Activated naive CD4-positive, alpha-beta T cell treated with anti-CD3 and anti-CD28 coated beads, Interleukin-2, amount 10 ng/mL, durations not matched to agents 7 days and 5 days (primary cell): ENCODE measurements at regions not wholly inside any gene's neighbourhood (a gene's known extent, or its start where the extent isn't known, plus 50 kb on each side); places are given as distances from the start of the nearest gene placed in this dataset.
"Not testable (repeated sequence)": the region's sequence is repeated elsewhere in the genome, so short reads cannot be mapped to it uniquely, and the experiment has no call there.

Source experiments
- CTCF ChIA-PET: fragments of 350-600 bp; sonication (Branson Sonifier 250); formaldehyde crosslinking; loops from one replicate; lab custom pipeline; 2021; ENCODE audit warnings: antibody characterized with exemption; lab: Charles Lee
- DNase-seq: peaks from one replicate; pipeline ENCODE4 v3.0.0-alpha.2; 2020
- H3K27ac Mint-ChIP-seq: one replicate; pipeline ENCODE4 v1.8.0; 2021; ENCODE audit warnings: mild to moderate bottlenecking, moderate library complexity, mixed read lengths
- H3K27me3 Mint-ChIP-seq: one replicate; pipeline ENCODE4 v1.8.0; 2021; ENCODE audit warnings: mild to moderate bottlenecking, mixed read lengths
- H3K36me3 Mint-ChIP-seq: one replicate; pipeline ENCODE4 v1.8.0; 2021; ENCODE audit warnings: mixed read lengths
- H3K4me1 Mint-ChIP-seq: one replicate; pipeline ENCODE4 v1.8.0; 2021; ENCODE audit warnings: mixed read lengths
- H3K4me3 Mint-ChIP-seq: one replicate; pipeline ENCODE4 v1.8.0; 2021; ENCODE audit warnings: mild to moderate bottlenecking, moderate library complexity, mixed read lengths
- H3K9me3 Mint-ChIP-seq: one replicate; pipeline ENCODE4 v1.8.0; 2021; ENCODE audit warnings: mixed read lengths

GRCh38 chr22:25281675-25282345 is 62.4 kb downstream of the CRYBB2 start:
- Mint-ChIP-seq H3K27me3 (peaks cover 60% of the 10 kb centered on the region), H3K4me1 (peaks cover 8% of the 10 kb centered on the region), H3K27ac (no peak overlapping the region), H3K9me3 (no peaks in the 10 kb centered on the region), H3K4me3 (no peak overlapping the region), H3K36me3 (no peaks in the 10 kb centered on the region)
- no peak for DNase-seq
- CTCF ChIA-PET = no interaction called here

- CTCF ChIA-PET = interaction anchor here (1.0 kb wide), 1 partner anchor 1048 kb away, joined by 4 read pairs; no protein-coding TSS in a partner anchor
- Mint-ChIP-seq H3K4me3 (no peak overlapping the region), H3K4me1 (peaks cover 8% of the 10 kb centered on the region), H3K27ac (no peak overlapping the region), H3K27me3 (peaks cover 60% of the 10 kb centered on the region), H3K9me3 (no peaks in the 10 kb centered on the region), H3K36me3 (no peaks in the 10 kb centered on the region)
- no peak for DNase-seq
Observed at GRCh38 chr22:25282346-25282670, 62.9 kb downstream of the CRYBB2 start.

- peaks cover 8% of the 10 kb centered on the region for H3K4me1 Mint-ChIP-seq
- H3K9me3 Mint-ChIP-seq = no peaks in the 10 kb centered on the region
- H3K4me3 Mint-ChIP-seq = no peak overlapping the region
- no peak overlapping the region for H3K27ac Mint-ChIP-seq
- no peaks in the 10 kb centered on the region for H3K36me3 Mint-ChIP-seq
- peaks cover 58% of the 10 kb centered on the region for H3K27me3 Mint-ChIP-seq
- no peak for DNase-seq
- CTCF ChIA-PET = interaction anchor here (1.0 kb wide), 1 partner anchor 1048 kb away, joined by 4 read pairs; no protein-coding TSS in a partner anchor
Observed at GRCh38 chr22:25282671-25283561, 63.5 kb downstream of the CRYBB2 start.

- H3K9me3 Mint-ChIP-seq, H3K4me1 Mint-ChIP-seq, DNase-seq, H3K27ac Mint-ChIP-seq, CTCF ChIA-PET, H3K4me3 Mint-ChIP-seq, H3K36me3 Mint-ChIP-seq: not testable (repeated sequence)
- peaks cover 19% of the 10 kb centered on the region for H3K27me3 Mint-ChIP-seq
Observed at GRCh38 chr22:25288481-25288880, 69.0 kb downstream of the CRYBB2 start.

GRCh38 chr22:25301912-25302311 is 82.5 kb downstream of the CRYBB2 start:
- H3K27ac Mint-ChIP-seq, H3K4me1 Mint-ChIP-seq, H3K4me3 Mint-ChIP-seq, DNase-seq, CTCF ChIA-PET, H3K9me3 Mint-ChIP-seq, H3K36me3 Mint-ChIP-seq: not testable (repeated sequence)
- peaks cover 34% of the 10 kb centered on the region for H3K27me3 Mint-ChIP-seq

GRCh38 chr22:25309586-25309985 is 90.1 kb downstream of the CRYBB2 start:
- H3K36me3 Mint-ChIP-seq, CTCF ChIA-PET, H3K4me1 Mint-ChIP-seq, H3K27ac Mint-ChIP-seq, DNase-seq, H3K9me3 Mint-ChIP-seq, H3K4me3 Mint-ChIP-seq: not testable (repeated sequence)
- peaks cover 15% of the 10 kb centered on the region for H3K27me3 Mint-ChIP-seq

GRCh38 chr22:25311924-25312323 is 92.5 kb downstream of the CRYBB2 start:
- H3K27ac Mint-ChIP-seq, DNase-seq, H3K4me1 Mint-ChIP-seq, H3K36me3 Mint-ChIP-seq, H3K9me3 Mint-ChIP-seq, H3K4me3 Mint-ChIP-seq, CTCF ChIA-PET: not testable (repeated sequence)
- H3K27me3 Mint-ChIP-seq = peaks cover 12% of the 10 kb centered on the region

- Mint-ChIP-seq H3K27ac (no peak overlapping the region), H3K4me3 (no peak overlapping the region), H3K36me3 (no peaks in the 10 kb centered on the region), H3K4me1 (no peaks in the 10 kb centered on the region), H3K9me3 (no peaks in the 10 kb centered on the region), H3K27me3 (peaks cover 14% of the 10 kb centered on the region)
- CTCF ChIA-PET = no interaction called here
- DNase-seq = no peak
Observed at GRCh38 chr22:25318081-25318823, 98.8 kb downstream of the CRYBB2 start.

GRCh38 chr22:25327018-25327755 is 107.7 kb downstream of the CRYBB2 start:
- Mint-ChIP-seq H3K9me3 (no peaks in the 10 kb centered on the region), H3K4me1 (no peaks in the 10 kb centered on the region), H3K36me3 (no peaks in the 10 kb centered on the region), H3K4me3 (no peak overlapping the region), H3K27me3 (peaks cover 7% of the 10 kb centered on the region), H3K27ac (no peak overlapping the region)
- CTCF ChIA-PET = interaction anchor here (0.6 kb wide), 1 partner anchor 22 kb away, joined by 3 read pairs; no protein-coding TSS in a partner anchor
- DNase-seq = no peak

- Mint-ChIP-seq H3K27me3 (peaks cover 8% of the 10 kb centered on the region), H3K4me1 (no peaks in the 10 kb centered on the region), H3K36me3 (no peaks in the 10 kb centered on the region), H3K9me3 (no peaks in the 10 kb centered on the region), H3K4me3 (no peak overlapping the region), H3K27ac (no peak overlapping the region)
- CTCF ChIA-PET = no interaction called here
- DNase-seq = no peak
Observed at GRCh38 chr22:25331050-25331449, 111.6 kb downstream of the CRYBB2 start.

GRCh38 chr22:25331911-25332310 is 112.5 kb downstream of the CRYBB2 start:
- H3K9me3 Mint-ChIP-seq, H3K27me3 Mint-ChIP-seq, DNase-seq, H3K4me1 Mint-ChIP-seq, H3K36me3 Mint-ChIP-seq, H3K27ac Mint-ChIP-seq, H3K4me3 Mint-ChIP-seq, CTCF ChIA-PET: not testable (repeated sequence)

GRCh38 chr22:25332386-25332785 is 112.9 kb downstream of the CRYBB2 start:
- Mint-ChIP-seq H3K27me3 (peaks cover 13% of the 10 kb centered on the region), H3K4me1 (no peaks in the 10 kb centered on the region), H3K36me3 (no peaks in the 10 kb centered on the region), H3K4me3 (no peak overlapping the region), H3K27ac (no peak overlapping the region), H3K9me3 (peaks cover 4% of the 10 kb centered on the region)
- no peak for DNase-seq
- CTCF ChIA-PET = no interaction called here

GRCh38 chr22:25334162-25334490 is 114.7 kb downstream of the CRYBB2 start:
- peak; percentile 80 for DNase-seq
- Mint-ChIP-seq H3K27ac (no peak overlapping the region), H3K27me3 (peaks cover 18% of the 10 kb centered on the region), H3K9me3 (peaks cover 4% of the 10 kb centered on the region), H3K4me3 (no peak overlapping the region), H3K36me3 (no peaks in the 10 kb centered on the region), H3K4me1 (no peaks in the 10 kb centered on the region)
- CTCF ChIA-PET = interaction anchor here (0.8 to 1.9 kb wide), 10 partner anchors 10 to 256 kb away, joined by 3 to 14 read pairs (median 4); no protein-coding TSS in a partner anchor

- H3K36me3 Mint-ChIP-seq, H3K4me1 Mint-ChIP-seq, H3K9me3 Mint-ChIP-seq, H3K4me3 Mint-ChIP-seq, H3K27ac Mint-ChIP-seq, DNase-seq: not testable (repeated sequence)
- peaks cover 18% of the 10 kb centered on the region for H3K27me3 Mint-ChIP-seq
- CTCF ChIA-PET = interaction anchor here (0.7 to 1.9 kb wide), 4 partner anchors 23 to 254 kb away, joined by 3 to 14 read pairs (median 10); no protein-coding TSS in a partner anchor
Observed at GRCh38 chr22:25334631-25335030, 115.2 kb downstream of the CRYBB2 start.
